GM19397 (cell line): ENCODE measurements at regions not wholly inside any gene's neighbourhood (a gene's known extent, or its start where the extent isn't known, plus 50 kb on each side); places are given as distances from the start of the nearest gene placed in this dataset.

Experiments used
- ATAC-seq: cut with Tn5 transposase; IDR thresholded peaks from one replicate; pipeline ENCODE4 v1.9.1; 2021; ENCODE audit warnings: mild to moderate bottlenecking, moderate library complexity; ENCODE audit not compliant: unreplicated experiment

DNA sequence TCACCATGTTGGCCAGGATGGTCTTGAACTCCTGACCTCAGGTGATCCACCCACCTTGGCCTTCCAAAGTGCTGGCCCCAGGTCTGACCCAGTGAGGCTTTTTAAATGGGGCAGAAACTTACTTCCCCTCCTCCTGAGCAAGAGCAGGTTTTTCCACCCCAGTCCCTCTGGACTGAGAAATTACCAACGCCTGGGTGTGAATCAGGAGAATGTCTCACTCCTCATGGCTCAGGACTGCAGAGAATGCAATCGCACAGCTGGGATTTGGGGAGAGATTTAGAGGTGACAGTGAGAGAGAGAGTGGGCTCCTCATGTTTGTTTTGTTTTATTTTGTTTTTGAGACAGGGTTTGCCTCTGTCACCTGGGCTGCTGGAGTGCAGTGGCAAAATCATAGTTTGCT lies 203.6 kb downstream of the RAB11FIP4 start:
- ATAC-seq, result no peak

DNA sequence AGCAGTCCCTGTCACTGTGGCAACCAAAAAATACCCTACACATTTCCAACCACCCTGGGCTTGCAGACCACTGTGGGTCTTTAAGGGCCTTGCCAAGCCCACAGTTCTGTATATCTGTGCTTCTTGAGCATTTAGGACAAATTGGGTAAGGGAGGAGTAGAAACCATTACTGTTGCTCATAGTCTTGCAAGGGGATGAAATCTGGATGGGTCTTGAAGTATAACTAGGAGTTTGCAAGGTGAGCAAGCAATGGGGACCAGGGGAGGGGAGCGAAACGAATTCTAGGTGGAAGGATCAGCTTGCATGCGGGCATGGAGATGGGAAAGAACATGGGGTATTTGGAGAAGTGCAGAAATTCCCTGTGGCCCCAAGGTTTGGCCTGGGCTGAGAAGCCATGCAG lies 202.9 kb downstream of the RAB11FIP4 start:
- no peak for ATAC-seq

DNA sequence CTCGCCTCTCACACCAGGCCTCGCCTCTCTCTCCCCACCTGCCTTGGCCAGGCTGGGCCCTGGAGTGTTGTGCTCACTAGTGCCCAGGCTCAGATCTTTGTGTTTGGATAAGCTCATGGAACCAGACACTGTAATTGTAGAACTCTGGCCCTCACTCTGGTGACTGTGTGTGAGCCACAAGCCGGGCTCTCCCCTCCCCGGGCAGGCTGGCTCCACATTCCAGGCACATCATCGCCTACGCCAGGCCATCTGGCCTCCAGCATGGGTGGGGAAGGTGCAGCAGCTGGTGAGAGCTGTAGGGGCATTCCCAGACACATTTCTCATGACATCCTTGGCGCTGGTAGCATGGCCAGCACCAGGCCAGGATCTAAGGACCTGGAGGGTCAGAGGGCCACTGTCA lies 202.3 kb downstream of the RAB11FIP4 start:
- ATAC-seq, result no peak

DNA sequence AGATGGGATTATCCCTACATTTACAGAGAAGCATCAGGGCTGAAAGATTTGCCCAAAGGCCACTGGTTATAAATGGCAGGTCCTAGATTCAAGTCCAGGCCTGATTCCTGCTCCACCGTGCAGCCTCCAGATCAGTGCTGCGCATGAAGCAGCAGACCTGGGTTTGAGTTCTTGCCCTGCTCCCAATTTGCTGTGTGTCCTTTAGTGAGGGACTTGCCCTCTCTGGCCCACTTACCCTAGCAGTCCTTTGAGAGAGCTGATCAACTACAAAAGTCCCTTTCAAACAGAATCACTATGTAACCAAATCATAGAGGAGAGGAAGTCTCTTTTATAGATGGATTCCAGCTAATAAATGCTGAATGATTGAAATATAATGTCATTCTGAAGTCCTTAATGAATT lies 200.4 kb downstream of the RAB11FIP4 start:
- no peak for ATAC-seq

DNA sequence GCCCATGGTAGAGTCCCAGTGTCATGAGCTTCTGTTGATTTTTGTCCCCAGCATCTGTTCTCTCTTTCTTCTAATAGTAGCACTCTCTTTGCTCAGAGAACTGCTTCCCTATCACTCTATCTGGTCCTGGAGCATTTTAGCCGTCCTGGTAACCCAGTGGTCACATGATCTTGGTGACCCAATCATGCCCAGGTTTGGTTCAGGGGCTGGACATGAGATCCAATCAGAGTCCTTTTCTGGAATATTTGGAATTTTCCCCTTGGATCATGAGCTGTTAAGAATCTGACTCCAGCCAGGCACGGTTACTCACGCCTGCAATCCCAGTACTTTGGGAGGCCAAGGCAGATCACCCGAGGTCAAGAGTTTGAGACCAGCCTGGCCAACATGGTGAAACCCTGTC lies 197.0 kb downstream of the RAB11FIP4 start:
- ATAC-seq, result no peak

DNA sequence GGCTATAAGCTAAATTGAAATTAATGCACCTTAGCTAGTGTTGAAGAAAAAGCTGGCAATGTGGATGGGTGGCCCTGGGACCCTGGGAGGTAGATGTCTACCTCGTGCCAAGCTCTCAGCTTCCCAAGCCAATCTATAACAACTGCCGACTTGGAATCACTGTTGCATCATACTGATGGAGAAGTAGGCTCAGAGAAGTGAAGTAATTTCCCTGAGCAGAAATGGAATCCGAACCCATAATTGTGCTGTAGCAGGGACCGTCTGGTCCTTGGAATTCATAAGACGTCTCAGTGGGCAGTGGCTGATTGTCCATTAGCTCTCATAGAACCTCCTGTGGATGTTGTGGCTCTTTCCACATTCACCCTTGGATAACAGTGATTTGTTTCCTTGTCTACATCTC lies 196.6 kb downstream of the RAB11FIP4 start:
- no peak for ATAC-seq
